ENCODE measurements at regions not wholly inside any gene's neighbourhood (a gene's known extent, or its start where the extent isn't known, plus 50 kb on each side); places are given as distances from the start of the nearest gene placed in this dataset.

GRCh38 chr1:47594627-47595026 is 156.8 kb downstream of the FOXD2 start:
- DNase-seq: no peak
- H2AFZ ChIP-seq (ENCODE audit: low read length): no peak overlapping the region
- no peak overlapping the region for H3K56ac ChIP-seq (ENCODE audit: insufficient read length, low read depth, low read length)
- no peak overlapping the region for H4K5ac ChIP-seq (ENCODE audit: insufficient read length, low read depth, low read length)
- no peak overlapping the region for H2BK12ac ChIP-seq (ENCODE audit: insufficient read length, low read depth, low read length)
- H2AK5ac ChIP-seq (ENCODE audit: insufficient read length, low read length): no peak overlapping the region
- no peak overlapping the region for H3K4ac ChIP-seq (ENCODE audit: low read depth, low read length)
- no peaks in the 10 kb centered on the region for H3K23me2 ChIP-seq (ENCODE audit: insufficient read length, low read depth, low read length, poor library complexity, severe bottlenecking)
- no peak overlapping the region for H4K8ac ChIP-seq (replicated peaks; ENCODE audit: insufficient read length, low read depth, low read length)
- no peaks in the 10 kb centered on the region for H3K79me2 ChIP-seq (ENCODE audit: insufficient read depth, low read length)
- H3K4me1 ChIP-seq (ENCODE audit: insufficient read depth, low read length): no peaks in the 10 kb centered on the region
- H2BK120ac ChIP-seq (ENCODE audit: low read depth, low read length, poor library complexity, severe bottlenecking): no peak overlapping the region
- no peak overlapping the region for H2BK5ac ChIP-seq (ENCODE audit: insufficient read length, low read length)
- no peak for TF ChIP-seq CTCF (conservative IDR thresholded peaks at IDR 0.05)
- no peak overlapping the region for H3K4me2 ChIP-seq (ENCODE audit: insufficient read depth, insufficient read length, low read length)
- no peak overlapping the region for H3K27ac ChIP-seq (ENCODE audit: insufficient read length, low read depth, low read length)
- no peak overlapping the region for H3K18ac ChIP-seq (ENCODE audit: insufficient read length, low read depth, low read length)
- no peak overlapping the region for H3K9ac ChIP-seq (ENCODE audit: extremely low read depth, insufficient read length, low read length)
- H3K4me3 Mint-ChIP-seq: no peak overlapping the region
- no peaks in the 10 kb centered on the region for H3K79me1 ChIP-seq (ENCODE audit: insufficient read depth, low read depth, low read length, poor library complexity, severe bottlenecking)
- H3K23ac ChIP-seq (ENCODE audit: insufficient read length, low read depth, low read length): no peak overlapping the region
- no CpG with 5 or more reads among the region's 4 CpGs for WGBS (ENCODE audit: extremely low coverage, insufficient read length, low lambda C conversion rate)
- no peaks in the 10 kb centered on the region for H4K20me1 ChIP-seq (ENCODE audit: control insufficient read depth, insufficient read depth, insufficient read length)
- no peak overlapping the region for H2BK15ac ChIP-seq (ENCODE audit: low read depth, low read length)
- peaks cover 7% of the 10 kb centered on the region in 2 experiments for H3K9me3 Mint-ChIP-seq
- H3K27ac Mint-ChIP-seq: no peak overlapping the region
- no peak overlapping the region for H2BK20ac ChIP-seq (ENCODE audit: low read depth, low read length, poor library complexity, severe bottlenecking)
- H3K27me3 ChIP-seq (ENCODE audit: insufficient read depth, low read length): peaks cover 16% of the 10 kb centered on the region; the same call in 1 of the 2 replicates
- peaks cover 0 to 7% (median 0%) of the 10 kb centered on the region in 3 experiments; a peak in 4 of 7 replicates for H3K36me3 Mint-ChIP-seq (ENCODE audit: insufficient read depth in 1 of 3, low read depth in 3 of 3)
- no peak overlapping the region for H3T11ph ChIP-seq (ENCODE audit: low read length)
- H4K91ac ChIP-seq (ENCODE audit: insufficient read length, low read depth, low read length): no peak overlapping the region
- H3K27me3 Mint-ChIP-seq (ENCODE audit: low read depth): peaks cover 6% of the 10 kb centered on the region; the same call in 1 of the 2 replicates
- no peaks in the 10 kb centered on the region for H3K9me3 ChIP-seq (ENCODE audit: control insufficient read depth, low read depth, low read length)
- no peak overlapping the region for H3K14ac ChIP-seq (ENCODE audit: insufficient read depth, low read length)
- peaks cover 3 to 9% of the 10 kb centered on the region in 2 experiments for H3K4me1 Mint-ChIP-seq

Measured in H9 (cell line).